ENCODE measurements at regions not wholly inside any gene's neighbourhood (a gene's known extent, or its start where the extent isn't known, plus 50 kb on each side); places are given as distances from the start of the nearest gene placed in this dataset.

DNA sequence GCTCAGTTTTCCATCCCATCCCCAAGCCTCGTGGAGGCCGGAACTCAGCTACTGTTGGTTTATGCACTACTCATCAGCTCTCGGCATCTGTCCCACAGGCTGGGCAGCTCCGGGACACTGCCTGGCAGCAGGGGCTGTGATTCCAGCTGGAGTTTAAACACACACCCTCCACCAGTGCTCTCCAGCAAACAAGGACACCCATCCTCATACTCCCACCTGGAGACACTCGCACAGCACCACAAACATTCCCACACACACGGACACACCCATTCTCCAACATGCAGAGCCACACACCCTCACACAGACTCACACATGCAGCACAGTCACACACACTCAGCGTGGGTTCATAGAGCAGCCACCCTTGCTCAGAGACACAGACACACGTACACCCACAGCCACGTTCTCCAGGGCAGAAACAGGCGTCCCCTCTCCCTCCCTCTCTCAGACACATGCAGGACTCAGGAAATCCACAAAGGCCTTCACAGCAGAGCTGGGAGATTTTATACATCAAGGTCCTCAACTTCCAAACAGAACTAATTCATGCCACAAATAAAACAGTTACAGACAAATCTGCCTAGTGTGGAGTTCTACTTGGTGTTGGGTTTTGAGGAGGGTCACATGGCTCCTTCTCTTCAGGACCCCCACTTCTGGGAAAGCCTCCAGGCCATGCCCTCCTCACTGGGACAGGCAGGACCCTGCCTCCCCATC, 785.4 kb downstream of the UQCRFS1 start:
- DNase-seq (ENCODE audit: low read depth in 3 of 3, low spot score in 1 of 3) = no peak

DNA sequence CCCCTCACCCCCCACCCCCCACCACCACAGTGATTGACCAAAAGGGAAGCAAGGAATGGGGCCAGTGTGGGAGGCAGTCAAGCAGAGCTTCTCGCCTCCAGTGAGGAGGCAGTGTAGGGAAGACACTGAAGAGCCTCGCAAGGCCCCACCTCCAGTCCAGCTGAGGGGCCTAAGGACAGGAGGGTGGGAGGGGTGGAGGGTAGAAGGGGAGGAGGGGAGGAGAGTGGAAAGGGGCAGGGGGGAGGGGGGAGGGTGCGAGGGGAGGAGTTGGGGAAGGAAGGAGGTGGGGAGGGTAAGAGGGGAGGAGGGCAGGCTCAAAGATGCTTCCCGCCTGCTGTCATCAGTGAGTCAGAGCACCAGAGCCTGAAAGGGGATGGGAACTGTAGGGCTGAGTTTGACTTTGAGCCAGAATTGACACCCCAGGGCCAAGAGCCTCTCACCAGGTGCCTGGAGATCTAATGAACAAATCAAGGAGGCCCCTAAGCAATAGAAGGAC, 786.2 kb downstream of the UQCRFS1 start:
- no peak for DNase-seq (ENCODE audit: low read depth in 3 of 3, low spot score in 1 of 3)

DNA sequence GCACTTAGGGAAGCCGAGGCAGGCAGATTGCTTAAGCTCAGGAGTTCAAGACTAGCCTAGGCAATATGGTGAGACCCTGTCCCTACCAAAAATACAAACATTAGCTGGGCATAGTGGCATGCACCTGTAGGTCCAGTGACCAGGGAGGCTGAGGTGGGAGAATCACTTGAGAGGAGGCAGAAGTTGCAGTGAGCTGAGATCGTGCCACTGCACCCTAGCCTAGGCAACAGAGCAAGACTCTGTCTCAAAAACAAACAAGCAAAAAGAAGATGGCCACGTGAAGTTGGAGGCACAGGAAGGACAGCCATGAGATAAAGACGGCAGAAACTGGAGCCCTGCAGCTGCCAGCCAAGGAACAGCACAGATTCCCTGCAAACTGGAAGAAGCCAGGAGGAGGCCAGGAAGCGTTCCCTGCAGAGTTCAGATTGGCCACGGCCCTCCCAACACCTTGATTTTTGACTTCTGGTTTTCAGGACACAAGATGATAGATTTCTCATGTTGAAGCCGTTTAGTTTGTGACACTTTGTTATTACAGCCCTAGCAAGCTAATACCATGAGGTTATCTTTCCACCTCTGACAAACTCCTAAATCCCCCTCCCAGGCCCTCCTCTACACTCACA, 786.7 kb downstream of the UQCRFS1 start:
- DNase-seq (ENCODE audit: low read depth in 3 of 3, low spot score in 1 of 3) = no peak

DNA sequence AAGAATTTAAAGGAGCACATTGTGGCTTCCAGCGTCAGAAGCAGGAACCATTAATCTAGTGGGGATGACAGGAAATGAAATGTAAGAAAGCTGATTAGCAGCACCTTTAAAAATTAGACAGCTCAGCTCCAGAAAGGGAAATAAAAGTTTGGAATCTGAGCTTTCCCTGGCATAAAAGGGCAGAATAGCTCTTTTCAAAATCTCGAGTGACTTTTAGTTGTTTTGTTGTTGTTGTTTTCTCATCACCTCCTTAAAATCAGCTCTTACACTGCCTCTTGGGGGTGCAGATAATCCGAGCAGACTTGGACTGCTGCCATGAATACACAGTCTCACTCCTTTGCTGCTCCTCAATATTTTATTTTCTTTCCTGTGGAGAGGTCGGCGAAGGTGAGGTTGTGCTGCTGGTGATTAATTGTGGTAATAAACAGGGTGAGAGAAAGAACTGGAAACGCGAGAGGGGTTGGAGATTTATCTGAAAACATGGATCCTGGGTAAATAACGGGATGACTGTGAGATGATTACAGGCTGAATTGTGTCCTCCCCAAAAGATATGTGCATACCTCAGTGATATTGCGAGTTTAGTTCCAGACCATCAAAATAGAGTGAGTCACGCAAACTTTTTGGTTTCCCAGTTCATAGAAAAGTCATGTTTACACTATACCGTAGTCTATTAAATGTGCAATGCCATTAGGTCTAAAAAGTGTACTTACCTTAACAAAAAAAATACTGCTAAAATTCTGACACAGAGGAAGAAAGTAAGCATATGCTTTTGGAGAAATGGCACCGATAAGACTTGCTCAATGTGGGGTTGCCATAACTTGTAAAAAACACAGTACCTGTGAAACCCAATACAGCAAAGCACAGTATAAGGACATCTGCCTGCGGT, 787.7 kb downstream of the UQCRFS1 start:
- no peak for DNase-seq (ENCODE audit: low read depth in 3 of 3, low spot score in 1 of 3)

DNA sequence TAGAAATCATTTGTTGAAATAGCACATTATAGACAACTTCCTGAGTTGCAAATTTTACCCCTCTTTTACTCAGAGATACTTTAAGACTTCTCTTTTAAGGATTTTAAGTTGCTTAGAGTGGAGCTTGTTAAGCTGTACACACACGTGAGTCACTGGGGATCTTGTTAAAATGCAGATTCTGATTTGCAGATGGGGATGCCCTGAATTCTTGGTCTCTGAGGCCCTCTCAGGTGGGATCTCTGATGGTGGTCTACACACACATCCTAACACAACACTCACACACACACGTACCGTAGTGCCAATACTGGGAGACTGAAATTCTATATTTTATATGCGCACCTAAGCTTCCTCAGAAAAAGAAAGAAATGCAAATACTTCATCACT, 788.3 kb downstream of the UQCRFS1 start:
- DNase-seq (ENCODE audit: low read depth in 3 of 3, low spot score in 1 of 3) = no peak

DNA sequence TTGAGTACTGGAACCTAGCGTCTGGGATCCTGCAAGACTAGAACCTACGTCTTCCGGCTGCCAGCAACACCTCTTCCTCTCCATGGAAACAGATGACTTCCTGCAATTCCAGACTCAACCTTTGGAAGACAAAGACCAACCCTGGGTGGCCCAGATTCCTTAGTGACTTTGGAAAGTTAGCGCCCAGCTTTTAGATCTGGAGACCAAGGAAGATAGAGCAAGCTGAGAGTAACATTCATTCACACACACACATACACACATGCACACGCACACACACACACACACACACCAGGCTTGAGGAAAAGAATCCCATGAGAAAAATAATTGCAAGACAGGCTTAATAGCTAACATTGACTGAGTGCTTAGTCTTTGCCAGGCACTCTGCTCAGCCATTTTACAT, 788.9 kb downstream of the UQCRFS1 start:
- DNase-seq (ENCODE audit: low read depth in 3 of 3, low spot score in 1 of 3) = no peak

DNA sequence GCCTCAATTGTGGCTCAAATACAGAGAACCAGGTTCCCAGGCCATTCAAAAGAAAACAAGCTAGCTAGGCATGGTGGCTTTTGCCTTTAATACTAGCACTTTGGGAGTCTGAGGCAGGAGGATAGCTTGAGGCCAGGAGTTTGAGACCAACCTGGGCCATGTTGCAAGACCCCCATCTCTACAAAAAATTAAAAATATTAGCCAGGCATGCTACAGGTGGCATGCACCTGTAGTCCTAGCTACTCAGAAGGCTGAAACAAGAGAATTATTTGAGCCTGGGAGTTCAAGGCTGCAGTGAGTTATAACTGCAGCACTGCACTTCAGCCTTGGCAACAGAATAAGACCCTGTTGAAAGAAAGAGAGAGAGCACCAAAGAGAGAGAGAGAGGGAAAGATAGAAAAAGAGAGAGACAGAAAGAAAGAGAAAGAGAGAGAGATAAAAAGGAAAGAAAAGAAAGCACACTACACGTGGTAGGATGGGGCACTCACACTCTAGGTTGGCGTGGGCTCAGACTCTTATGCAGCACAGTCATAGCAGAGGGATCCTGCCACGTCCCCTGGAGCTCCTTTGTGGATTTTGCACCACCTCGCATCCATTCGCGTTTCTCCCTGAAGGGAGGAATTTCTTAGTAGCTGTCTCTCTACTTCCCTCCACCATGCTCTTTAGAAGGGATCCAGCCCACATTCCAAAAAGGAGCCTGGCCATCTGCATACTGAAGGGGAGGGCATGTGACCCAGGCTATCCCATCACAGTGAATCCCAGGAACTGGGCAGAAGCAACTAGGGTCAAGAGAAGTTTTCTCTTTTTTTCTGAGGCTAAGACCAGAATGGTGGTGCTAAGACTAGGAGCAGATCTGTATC, 789.9 kb downstream of the UQCRFS1 start:
- DNase-seq (ENCODE audit: low read depth in 3 of 3, low spot score in 1 of 3) = no peak

DNA sequence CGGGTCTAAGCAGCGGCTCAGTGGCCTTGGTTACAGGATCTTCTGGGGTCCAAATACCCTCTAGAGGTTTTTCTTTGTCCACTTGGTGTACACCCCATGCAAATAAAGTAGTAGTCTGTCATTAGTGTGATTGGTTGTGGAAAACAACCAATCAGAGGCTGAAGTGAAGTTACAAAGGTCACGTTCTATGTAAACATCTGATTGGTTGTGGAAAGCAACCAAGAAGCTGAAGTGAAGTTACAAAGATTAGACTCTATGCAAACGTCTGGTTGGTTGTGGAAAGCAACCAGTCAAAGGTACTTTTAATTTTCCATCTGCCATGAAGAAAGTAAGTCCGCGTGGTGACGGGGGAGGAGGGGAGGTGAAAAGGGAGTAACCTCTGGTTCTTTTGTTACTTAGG, 790.9 kb downstream of the UQCRFS1 start:
- no peak for DNase-seq (ENCODE audit: low read depth in 3 of 3, low spot score in 1 of 3)

DNA sequence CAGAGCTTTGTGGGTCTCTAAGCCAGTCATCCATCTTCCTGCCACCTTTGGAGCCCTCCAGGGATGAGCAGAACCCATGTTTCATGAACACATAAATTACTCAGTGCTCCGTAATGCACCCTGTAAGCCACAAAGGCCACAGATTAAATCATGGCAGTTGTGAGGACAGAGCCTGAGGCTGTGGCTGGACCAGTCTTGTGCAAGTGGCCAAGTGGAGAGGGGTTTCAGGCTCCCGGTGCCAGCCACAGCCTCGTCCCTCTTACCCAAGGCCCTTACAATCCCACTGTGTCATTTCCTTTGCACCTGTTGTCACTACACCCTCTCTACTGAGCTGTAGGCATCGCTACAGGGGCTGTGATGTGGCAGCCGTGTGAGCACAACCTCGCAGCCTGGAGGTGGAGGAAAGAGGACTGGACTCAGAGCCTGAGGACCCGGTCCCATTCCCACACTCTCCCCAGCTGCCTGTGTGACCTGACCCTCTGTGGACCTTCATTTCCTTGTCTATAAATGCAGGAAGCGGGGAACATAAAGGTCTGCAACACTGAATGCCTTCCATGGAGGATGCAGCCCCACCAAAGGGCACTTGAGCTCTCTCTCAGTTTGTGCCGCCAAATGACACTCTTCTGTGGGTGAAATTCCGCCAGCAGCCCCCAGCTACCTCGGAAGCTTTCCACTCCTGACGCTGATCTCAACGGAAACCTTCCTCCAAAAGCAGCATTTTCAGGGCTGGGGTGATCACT, 792.0 kb downstream of the UQCRFS1 start:
- DNase-seq (ENCODE audit: low read depth in 3 of 3, low spot score in 1 of 3) = no peak

DNA sequence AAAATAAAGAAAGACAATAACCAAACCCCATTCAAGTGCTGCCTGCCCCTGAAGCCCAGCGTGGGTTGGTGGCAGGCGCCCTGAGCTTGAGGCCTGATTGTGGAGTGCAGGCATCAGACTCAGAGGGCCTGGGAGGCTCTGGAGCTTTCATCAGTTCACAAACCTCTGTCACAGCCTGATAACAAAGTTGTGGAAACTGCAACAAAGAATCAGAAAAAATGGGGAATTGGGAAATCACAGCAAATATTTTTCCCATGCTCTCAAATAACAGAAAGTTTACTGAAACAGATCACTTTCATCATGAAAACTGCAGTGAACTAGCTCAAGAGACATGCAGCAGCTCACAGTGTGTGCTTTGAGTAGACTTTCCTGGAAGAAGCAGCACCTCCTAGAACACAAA, 793.6 kb downstream of the UQCRFS1 start:
- no peak for DNase-seq (ENCODE audit: low read depth in 3 of 3, low spot score in 1 of 3)

DNA sequence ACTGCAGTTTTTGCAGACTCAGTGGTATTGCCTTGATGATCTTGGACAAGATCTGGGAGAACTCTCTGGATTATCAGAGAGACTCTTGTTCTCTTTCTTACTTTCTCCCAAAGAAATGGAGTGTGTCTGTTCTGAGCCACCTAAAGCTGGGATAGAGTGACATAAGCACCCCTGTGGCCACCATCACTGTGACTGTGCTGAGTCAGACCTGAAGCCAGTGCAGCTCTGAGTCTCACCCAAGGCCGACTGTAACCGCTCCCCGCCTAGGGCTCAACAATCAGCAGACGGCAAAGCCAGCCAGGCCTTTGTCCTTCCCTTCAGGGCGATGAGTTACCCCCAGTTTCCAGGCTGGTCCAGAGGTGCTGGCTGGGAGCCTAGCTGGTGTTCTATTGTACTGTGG, 795.6 kb downstream of the UQCRFS1 start:
- no peak for DNase-seq (ENCODE audit: low read depth in 3 of 3, low spot score in 1 of 3)

DNA sequence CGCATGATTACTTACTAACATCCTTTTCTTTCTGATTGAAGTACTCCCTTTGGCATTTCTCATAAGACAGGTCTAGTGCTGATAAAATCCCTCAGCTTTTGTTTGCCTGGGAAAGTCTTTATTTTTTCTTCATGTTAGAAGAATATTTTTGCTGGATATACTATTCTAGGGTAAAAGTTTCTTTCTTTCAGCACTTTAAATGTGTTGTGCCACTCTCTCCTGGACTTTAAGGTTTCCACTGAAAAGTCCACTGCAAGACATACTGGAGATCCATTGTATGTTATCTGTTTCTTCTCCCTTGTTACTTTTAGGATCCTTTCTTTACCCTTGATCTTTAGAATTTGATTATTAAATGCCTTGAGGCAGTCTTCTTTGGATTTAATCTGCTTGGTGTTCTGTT, 796.7 kb downstream of the UQCRFS1 start:
- no peak for DNase-seq (ENCODE audit: low read depth in 3 of 3, low spot score in 1 of 3)

DNA sequence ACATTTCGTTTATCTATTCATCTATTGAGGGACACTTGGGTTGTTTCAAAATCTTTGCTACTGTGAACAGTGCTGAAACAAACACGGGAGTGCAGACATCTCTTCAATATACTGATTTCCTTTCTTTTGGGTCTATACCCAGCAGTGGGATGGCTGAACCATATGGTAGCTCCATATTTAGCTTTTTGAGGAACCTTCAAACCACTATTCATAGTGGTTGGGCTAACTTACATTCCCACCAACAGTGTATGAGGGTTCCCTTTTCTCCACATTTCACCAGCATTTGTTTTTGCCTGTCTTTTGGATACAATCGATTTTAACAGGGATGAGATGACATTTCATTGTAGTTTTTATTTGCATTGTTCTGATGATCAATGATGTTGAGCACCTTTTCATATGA, 798.2 kb downstream of the UQCRFS1 start:
- DNase-seq (ENCODE audit: low read depth in 3 of 3, low spot score in 1 of 3) = no peak

DNA sequence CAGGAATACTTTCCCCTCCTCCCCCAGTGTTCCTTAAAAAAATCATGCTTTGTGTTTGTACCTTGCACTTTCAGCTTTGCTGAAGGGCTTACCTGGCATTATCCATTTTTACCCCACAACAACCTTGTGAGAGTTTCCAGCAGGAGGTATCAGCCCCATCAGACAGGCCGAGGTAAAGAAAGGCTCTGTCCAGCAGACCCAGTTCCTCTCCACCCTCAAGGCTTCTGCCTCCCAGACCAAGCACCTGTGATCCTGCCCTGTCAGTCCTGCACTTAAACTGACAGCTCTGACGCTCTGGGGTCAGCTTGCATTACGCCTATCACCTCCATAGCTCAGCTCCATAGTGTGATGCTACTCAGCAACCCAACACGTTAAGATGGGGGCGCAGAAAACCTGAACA, 803.1 kb downstream of the UQCRFS1 start:
- DNase-seq (ENCODE audit: low read depth in 3 of 3, low spot score in 1 of 3) = no peak

DNA sequence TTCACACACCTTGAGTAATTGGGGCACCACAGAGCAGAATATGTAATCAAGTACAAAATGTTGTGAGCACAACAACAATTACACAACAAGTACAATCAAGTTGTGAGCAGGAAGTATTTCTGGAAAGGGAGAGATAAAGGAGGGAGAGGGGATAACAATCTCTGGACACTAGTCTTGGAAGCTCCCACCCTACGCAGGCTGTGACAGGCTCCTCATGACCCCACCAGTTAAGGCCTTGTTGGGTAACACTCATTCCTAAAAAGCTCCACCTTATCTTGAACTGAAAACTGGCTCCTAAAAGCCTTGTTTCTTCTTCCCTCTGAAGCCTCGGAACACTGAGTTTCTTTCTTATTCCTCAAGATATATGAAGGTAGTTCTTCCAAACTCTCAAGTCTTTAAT, 806.0 kb downstream of the UQCRFS1 start:
- DNase-seq (ENCODE audit: low read depth in 3 of 3, low spot score in 1 of 3) = no peak

DNA sequence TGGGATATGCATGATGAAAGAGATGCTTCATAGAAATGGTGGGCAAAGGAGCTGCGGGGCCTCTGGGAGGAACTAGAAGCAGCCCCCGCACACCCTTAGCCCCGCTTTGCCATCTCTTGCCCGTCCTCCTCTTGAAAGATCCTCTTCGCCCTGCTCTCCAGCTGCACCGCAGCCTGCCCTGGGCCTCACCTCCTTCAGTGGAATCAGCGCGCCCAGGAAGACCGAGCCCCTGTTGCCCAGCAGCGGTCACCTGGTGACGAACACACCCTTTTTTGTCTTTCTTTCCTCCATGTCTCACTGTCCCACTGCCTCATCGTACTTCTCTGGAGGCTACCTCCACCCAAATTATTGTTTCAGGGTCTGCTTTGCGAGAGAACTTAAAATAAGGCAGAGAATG, 807.6 kb downstream of the UQCRFS1 start:
- no peak for DNase-seq (ENCODE audit: low read depth in 3 of 3, low spot score in 1 of 3)

DNA sequence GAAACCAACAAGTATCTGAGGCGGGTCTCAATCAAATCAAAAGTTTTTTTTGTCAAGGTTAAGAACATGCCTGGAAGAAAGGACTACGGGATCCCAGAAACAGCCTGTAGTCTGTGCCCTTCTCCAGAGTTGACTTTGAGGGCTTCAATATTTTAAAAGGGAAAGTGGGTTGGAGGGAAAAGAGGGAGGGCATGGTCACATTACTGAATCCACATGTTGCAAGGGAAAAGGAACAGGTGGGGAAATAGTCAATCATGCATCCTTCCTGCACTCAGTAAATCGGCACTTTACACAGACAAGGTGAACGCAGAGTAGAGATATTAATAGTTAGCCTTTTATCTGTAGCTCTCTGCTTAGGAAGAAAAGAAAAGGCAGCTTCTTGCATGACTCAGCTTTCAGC, 808.5 kb downstream of the UQCRFS1 start:
- DNase-seq (ENCODE audit: low read depth in 3 of 3, low spot score in 1 of 3) = no peak

DNA sequence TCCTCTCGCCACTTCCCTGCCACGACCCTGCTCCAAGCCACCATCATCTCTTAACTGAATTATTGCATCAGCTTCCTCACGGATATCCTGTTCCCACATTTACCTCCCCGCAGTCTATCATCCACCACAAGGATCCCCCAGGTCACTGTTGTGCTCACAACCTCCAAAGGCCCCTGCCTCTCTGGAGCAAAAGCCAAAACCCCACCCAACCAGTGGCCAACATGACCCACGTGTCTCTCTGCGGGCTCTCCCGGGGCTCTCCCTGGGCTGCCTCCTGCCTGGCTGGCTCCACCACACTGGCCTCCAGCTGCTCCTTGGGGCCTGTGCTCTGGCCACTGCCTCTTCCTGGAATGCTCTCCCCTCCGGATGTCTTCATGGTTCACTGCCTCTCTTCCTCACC, 809.3 kb downstream of the UQCRFS1 start:
- no peak for DNase-seq (ENCODE audit: low read depth in 3 of 3, low spot score in 1 of 3)

DNA sequence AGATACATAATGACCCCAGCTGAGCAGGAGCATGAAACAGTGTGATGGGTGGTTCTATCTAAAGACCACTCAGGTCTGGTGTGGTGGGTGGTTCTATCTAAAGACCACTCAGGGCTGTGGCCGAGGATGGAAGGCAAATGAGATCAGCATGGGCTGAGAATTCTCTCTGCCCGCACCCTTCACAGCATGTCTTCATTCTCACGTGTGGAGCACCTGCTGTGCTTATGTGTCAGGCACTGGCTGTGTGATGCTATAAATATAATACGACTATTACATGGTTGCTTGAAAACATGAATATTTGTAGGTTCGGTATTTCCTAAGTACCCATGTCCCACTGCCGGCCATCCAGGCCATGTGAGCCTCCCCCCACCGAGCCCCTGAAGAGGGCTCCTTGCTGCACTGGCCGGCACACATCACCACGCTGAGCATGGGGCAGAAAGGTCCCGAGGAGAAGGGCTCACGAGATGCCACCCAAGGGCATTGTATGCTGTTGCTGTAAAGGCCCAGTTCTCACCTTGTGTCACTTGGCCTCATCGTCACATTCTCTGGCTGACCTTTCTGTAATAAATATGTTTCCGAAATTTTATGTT, 810.2 kb downstream of the UQCRFS1 start:
- no peak for DNase-seq (ENCODE audit: low read depth in 3 of 3, low spot score in 1 of 3)

Measured in stimulated activated CD4-positive, alpha-beta T cell treated with anti-CD3 and anti-CD28 coated beads, TNF-alpha, amount 100 ng/mL, for 1 hour (primary cell).